ENCODE measurements at regions not wholly inside any gene's neighbourhood (a gene's known extent, or its start where the extent isn't known, plus 50 kb on each side); places are given as distances from the start of the nearest gene placed in this dataset.

DNA sequence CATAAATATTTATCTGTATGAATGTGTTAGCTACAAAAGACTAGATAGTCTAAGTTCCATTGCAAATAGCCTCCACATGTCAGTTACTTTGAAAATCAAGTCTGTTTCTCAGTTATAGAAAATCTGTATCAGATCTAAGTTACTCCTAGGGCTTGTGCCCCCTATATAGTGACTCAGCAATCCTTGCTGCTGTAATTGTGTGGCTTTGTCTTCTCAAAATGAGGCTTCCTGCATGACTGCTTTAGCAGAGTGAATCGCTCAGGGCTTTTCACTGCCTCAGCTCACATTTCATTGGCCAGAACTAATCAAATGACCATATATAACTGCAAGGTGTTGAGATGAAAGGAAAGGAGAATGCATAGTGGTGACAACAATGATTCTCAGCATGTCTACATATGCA lies 552.2 kb upstream of the STXBP6 start:
- H3K4me1 ChIP-seq: no peaks in the 10 kb centered on the region
- H3K9ac ChIP-seq (ENCODE audit: low read depth in 2 of 2, low read length in 2 of 2): no peak overlapping the region
- no peak for DNase-seq
- H3K9me3 ChIP-seq: no peaks in the 10 kb centered on the region
- H3K4me3 ChIP-seq: no peak overlapping the region
- intact Hi-C loops (cut with DNase I): no loop called here
- H3K36me3 ChIP-seq: no peaks in the 10 kb centered on the region
- TF ChIP-seq, protein P1, sequence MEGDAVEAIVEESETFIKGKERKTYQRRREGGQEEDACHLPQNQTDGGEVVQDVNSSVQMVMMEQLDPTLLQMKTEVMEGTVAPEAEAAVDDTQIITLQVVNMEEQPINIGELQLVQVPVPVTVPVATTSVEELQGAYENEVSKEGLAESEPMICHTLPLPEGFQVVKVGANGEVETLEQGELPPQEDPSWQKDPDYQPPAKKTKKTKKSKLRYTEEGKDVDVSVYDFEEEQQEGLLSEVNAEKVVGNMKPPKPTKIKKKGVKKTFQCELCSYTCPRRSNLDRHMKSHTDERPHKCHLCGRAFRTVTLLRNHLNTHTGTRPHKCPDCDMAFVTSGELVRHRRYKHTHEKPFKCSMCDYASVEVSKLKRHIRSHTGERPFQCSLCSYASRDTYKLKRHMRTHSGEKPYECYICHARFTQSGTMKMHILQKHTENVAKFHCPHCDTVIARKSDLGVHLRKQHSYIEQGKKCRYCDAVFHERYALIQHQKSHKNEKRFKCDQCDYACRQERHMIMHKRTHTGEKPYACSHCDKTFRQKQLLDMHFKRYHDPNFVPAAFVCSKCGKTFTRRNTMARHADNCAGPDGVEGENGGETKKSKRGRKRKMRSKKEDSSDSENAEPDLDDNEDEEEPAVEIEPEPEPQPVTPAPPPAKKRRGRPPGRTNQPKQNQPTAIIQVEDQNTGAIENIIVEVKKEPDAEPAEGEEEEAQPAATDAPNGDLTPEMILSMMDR (IDR thresholded peaks at IDR 0.05): no peak
- no peak overlapping the region for H3K27ac ChIP-seq
- no peaks in the 10 kb centered on the region for H3K27me3 ChIP-seq

DNA sequence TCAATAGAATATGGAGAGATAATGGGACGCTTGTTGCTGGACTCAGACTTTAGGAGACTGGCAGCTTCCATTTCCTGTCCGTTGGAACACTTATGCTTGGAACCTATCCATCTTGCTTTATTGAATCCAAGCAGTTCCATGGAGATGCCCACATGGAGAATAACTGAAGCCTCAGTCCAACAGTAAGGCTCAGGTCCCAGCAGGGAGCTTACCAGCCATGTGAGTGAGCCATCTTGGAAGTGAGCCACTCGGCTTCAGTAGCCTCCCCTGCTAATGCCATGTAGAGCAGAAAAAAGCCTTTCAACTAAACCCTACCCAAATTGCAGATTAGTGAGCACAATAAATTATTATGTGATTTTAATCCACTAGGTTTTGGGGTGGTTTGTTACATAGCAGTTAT lies 538.8 kb upstream of the STXBP6 start:
- no peak overlapping the region for H3K4me3 ChIP-seq
- intact Hi-C loops (cut with DNase I): no loop called here
- no peaks in the 10 kb centered on the region for H3K9me3 ChIP-seq
- H3K27ac ChIP-seq: no peak overlapping the region
- H3K27me3 ChIP-seq: no peaks in the 10 kb centered on the region
- H3K9ac ChIP-seq (ENCODE audit: low read depth in 2 of 2, low read length in 2 of 2): no peak overlapping the region
- TF ChIP-seq, protein P1 (IDR thresholded peaks at IDR 0.05): no peak
- no peak for DNase-seq
- no peaks in the 10 kb centered on the region for H3K36me3 ChIP-seq
- no peaks in the 10 kb centered on the region for H3K4me1 ChIP-seq

DNA sequence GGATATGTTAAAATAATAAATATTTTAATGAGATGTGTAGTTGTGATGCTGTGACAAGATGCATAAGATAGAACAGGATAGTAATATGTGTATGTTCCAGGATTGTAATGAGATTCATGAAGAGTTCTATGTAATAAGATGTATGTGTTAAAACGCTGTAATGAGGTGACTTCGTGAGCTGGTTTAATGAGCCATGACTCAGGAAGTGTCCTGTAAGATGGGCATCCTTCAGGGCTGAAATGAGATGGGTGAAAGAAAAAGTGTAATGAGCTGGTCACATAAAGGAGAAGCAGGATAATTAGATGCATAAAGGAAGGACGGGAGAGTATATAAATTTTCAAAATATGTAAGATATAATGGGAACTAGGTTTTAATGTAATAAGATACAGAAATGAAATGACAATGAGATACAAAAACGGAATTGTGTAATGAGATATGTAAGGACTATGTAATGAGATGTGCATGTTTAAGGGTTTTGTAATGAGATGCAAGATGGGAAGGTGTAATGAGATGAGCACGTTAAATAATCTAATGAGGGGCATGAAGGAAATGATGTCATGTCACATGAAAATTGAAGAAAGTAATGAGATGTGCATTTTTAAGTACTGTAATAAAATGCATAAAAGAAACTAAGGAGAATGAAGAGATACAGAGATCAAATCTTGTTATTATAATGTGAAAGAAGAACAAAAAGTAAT lies 524.8 kb upstream of the STXBP6 start:
- no peaks in the 10 kb centered on the region for H3K4me1 ChIP-seq

DNA sequence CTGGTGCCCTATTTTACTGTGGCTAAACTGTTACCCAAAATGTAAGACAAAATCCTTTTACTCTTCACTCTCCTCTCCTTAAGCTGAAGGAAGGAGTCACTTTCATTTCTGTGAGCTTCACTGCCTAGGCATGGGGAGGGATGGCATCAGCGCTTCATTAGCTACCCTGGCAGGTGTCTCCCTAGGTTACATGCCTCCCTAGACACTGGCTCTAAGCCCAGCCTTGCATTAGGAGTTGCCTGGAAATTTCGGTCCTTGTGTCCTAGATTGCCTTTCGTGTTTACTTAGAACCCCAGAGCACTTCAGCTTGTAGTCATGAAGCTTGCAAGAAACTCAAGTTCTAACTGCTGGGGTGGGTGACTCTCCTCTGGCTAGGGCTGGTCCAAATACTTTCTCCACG lies 520.5 kb upstream of the STXBP6 start:
- no peaks in the 10 kb centered on the region for H3K9me3 ChIP-seq
- no peaks in the 10 kb centered on the region for H3K4me1 ChIP-seq
- H3K36me3 ChIP-seq: no peaks in the 10 kb centered on the region
- H3K27me3 ChIP-seq: no peaks in the 10 kb centered on the region
- intact Hi-C loops (cut with DNase I): no loop called here
- TF ChIP-seq, protein P1 (IDR thresholded peaks at IDR 0.05): no peak
- no peak overlapping the region for H3K4me3 ChIP-seq
- no peak overlapping the region for H3K27ac ChIP-seq
- DNase-seq: no peak
- H3K9ac ChIP-seq (ENCODE audit: low read depth in 2 of 2, low read length in 2 of 2): no peak overlapping the region

More for the DNA sequence above, 524.8 kb upstream of the STXBP6 start:
- Histone ChIP-seq H3K9me3 (no peaks in the 10 kb centered on the region), H3K9ac (ENCODE audit: low read depth in 2 of 2, low read length in 2 of 2) (no peak overlapping the region), H3K36me3 (no peaks in the 10 kb centered on the region), H3K4me3 (no peak overlapping the region), H3K27me3 (no peaks in the 10 kb centered on the region), H3K27ac (no peak overlapping the region)
- TF ChIP-seq, protein P1 (IDR thresholded peaks at IDR 0.05): no peak
- no peak for DNase-seq
- intact Hi-C loops (cut with DNase I): loop anchor here (5.0 kb wide), 1 partner anchor 453 kb away; no protein-coding TSS in a partner anchor

DNA sequence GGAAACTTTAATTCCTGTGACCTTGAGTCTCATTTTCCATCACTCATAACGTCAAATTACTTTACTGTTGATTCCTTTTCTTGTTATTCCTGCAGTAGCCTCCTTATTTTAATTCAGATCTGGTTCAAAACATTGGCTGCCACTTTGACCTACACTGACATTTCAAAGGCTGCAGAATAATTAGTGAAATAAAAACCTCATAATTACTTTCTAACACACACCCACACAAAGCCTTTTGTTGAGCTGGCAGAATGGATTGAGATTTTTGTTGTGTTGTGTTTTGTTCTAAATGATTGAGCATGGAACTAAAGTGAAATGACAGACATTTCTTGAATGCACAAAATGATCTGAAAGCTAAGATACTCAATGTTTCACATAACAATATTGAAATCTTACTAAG lies 507.5 kb upstream of the STXBP6 start:
- DNase-seq: no peak
- no peaks in the 10 kb centered on the region for H3K4me1 ChIP-seq
- no peak overlapping the region for H3K4me3 ChIP-seq
- H3K9ac ChIP-seq (ENCODE audit: low read depth in 2 of 2, low read length in 2 of 2): no peak overlapping the region
- H3K9me3 ChIP-seq: no peaks in the 10 kb centered on the region
- H3K36me3 ChIP-seq: no peaks in the 10 kb centered on the region
- TF ChIP-seq, protein P1 (IDR thresholded peaks at IDR 0.05): no peak
- H3K27ac ChIP-seq: no peak overlapping the region
- intact Hi-C loops (cut with DNase I): no loop called here
- no peaks in the 10 kb centered on the region for H3K27me3 ChIP-seq

Data from colonic mucosa (tissue), 4 donors.